ENCODE measurements at regions not wholly inside any gene's neighbourhood (a gene's known extent, or its start where the extent isn't known, plus 50 kb on each side); places are given as distances from the start of the nearest gene placed in this dataset.
A peak's percentile ranks its signal among the peaks of the same experiment; 100 is the strongest.
"Not testable (repeated sequence)": the region's sequence is repeated elsewhere in the genome, so short reads cannot be mapped to it uniquely, and the experiment has no call there.

- no peak for DNase-seq
- ATAC-seq: no peak
- intact Hi-C loops (cut with DNase I, micrococcal nuclease): no loop called here
Observed at GRCh38 chr17:72376526-72377345, 255.9 kb downstream of the SOX9 start.

- no peak for ATAC-seq
- intact Hi-C loops (cut with DNase I, micrococcal nuclease): no loop called here
- no peak for DNase-seq
Observed at GRCh38 chr17:72378414-72379390, 257.9 kb downstream of the SOX9 start.

GRCh38 chr17:72379516-72379915, 258.7 kb downstream of the SOX9 start:
- intact Hi-C loops (cut with DNase I, micrococcal nuclease): no loop called here
- DNase-seq (no peak), ATAC-seq (no peak)

DNA sequence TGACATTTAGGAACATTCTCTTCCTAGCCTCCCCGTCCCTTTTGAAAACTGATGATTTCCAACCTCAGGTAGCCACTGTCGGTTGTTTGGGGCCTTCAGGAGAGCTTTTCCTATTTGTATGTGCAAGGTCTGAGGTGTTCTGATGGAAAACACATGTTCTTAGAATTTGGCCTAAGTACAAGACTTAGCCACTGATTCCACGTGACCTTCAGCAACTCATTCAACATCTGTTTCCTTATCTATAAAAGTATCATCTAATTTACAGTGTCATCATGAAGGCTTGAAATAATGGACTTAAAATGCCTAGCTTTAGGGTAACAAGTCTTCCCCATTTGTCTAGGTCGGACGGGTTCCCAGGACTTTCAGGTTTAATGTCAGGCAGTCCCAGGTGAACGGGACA, 259.3 kb downstream of the SOX9 start:
- ATAC-seq (no peak), DNase-seq (no peak)
- intact Hi-C loops (cut with DNase I, micrococcal nuclease): no loop called here

DNA sequence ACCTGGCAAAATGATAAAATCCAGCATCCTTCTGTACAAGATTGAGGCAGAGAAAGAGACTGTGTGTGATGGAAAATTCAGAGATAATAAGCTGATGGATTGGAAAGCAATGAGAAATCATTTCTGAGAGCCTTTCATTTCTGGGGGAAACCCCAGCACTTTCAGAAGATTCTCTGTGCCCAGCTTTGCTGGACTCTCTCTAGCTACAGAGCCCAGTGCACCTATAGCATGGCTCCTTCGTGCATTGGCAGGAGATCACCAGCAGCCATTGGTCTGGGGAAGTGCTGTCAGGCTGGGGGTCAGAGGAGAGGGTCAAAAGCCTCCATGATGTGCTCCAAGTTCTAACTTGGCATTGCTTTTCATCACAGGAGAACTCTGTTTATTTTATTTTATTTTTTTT, 259.9 kb downstream of the SOX9 start:
- DNase-seq (no peak), ATAC-seq (no peak)
- intact Hi-C loops (cut with DNase I, micrococcal nuclease): no loop called here

DNA sequence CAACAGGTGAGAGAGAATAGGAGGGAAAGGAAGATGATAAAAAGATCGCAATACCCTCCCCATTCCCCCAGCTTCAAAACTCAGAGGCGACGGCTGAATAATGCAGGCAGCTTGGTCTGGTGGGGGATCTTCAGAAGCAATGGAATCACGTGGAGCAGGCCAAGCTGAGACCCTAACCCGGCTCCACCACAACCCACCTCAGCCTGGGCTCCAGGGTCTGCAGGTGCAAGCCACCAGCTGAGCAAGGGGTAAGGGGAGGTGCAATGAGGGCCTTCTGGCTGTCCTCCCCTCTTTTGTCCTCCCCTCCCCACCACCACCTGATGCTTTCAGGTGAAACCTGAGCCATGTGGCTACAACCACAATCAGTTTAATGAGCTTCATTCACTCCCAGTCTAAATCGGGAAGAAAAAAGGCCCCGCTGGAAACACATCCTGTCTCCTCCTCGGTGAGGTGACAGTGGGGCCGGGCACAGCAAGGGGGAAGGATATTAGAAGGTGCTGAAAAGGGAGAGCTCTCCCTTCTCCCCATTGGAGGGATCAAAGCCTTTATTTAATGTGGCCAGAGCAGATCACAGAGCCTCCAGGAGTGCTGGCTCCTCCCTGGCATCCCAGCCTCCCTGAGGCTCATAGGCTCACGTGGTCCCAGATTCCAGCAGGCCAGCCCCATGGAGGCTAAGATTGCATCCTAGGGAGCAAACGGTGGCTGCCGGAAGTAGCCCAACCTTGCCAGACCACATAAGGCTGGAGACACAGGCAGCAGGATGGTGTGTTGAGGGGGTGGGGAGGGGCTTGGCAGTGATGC, 261.0 kb downstream of the SOX9 start:
- ATAC-seq (no peak), DNase-seq (no peak)
- intact Hi-C loops (cut with DNase I, micrococcal nuclease): no loop called here

DNA sequence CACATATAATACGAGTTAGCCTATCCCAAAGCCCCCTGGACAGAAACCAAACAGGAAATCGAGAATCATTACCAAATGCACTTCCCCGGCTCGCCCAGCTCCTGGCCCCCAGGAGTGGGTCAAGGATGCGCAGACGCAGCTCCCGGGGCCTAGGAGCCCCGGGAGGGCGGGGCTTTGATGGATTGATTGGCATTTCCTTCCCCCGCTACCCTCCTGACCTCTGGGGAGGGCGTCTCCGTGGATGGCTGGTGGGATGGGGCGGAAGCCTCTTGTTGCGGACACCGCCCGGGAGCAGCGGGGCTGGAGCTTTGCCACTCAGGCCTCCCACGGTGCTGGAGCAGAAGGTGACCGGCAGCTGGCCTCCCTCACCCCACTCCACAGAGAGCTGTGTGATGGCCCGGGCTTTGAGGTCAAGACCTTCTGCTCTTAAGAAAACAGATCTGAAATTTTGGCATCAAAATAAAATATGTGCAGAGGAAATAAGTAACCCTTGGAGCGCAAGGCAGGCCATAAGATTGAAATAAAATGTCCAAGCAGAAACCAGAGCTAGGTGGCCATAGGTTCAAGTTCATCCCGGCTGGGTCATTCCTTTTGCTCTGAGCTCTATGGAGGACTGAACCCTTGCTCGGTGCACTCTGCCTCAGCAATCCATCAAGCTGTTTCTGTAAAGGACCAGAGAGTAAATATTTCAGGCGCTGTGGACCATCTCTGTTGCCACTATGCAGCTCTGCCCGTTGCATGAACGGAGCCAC, 262.3 kb downstream of the SOX9 start:
- intact Hi-C loops (cut with DNase I, micrococcal nuclease): no loop called here
- ATAC-seq: no peak
- no peak for DNase-seq

GRCh38 chr17:72385475-72385874, 264.7 kb downstream of the SOX9 start:
- intact Hi-C loops (cut with DNase I, micrococcal nuclease): no loop called here
- DNase-seq (no peak), ATAC-seq (no peak)

- DNase-seq; ATAC-seq; intact Hi-C loops (cut with DNase I, micrococcal nuclease): not testable (repeated sequence)
Observed at GRCh38 chr17:72386173-72386572, 265.4 kb downstream of the SOX9 start.

DNA sequence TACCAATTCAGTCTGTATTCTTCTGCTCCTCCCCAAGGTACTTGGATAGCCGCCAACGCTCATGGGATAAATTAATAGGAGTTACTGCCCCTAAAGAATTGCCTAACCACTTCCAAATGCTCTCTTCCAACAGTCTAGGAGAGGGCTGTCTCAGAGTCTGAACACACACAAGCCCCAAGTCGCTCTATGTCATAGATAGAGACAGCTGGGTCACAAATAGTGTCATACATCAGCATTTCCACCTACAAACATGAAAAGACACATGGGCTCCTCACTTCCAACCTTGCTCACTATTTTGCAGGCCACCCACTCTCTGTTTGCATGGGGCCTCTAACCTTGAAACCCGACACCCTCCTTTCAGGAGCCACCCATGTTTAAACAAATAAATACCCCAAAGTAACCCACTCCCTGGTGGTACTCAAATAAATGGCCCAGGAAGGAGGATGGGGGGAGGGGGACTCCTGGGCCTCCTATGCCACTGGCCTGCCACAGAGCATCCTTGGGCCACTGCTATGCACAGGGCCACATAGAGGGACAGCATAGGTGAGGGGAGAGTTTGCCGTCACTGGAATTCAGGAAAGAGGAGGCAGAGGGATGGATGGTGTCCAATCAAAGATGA, 265.9 kb downstream of the SOX9 start:
- ATAC-seq (no peak), DNase-seq (no peak)
- intact Hi-C loops (cut with DNase I, micrococcal nuclease): no loop called here

DNA sequence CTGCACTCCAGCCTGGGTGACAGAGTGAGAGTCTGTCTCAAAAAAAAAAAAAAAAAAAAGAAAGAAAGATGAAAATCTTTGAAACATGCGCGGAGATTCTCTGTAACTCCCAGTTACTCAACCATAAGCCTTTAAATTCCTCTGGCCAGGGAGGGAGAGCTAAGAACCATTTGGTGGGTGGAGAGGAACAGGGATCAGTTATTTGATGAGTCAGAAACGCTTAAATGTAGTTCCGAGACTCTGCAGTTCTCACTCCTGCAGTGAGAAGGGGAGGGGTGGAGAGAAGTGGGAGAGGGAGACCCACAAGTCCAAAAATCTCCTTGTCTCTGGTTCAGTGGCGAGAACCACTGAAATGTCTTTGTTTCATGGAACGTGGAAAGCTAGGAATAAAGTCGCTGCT, 266.7 kb downstream of the SOX9 start:
- ATAC-seq: no peak
- DNase-seq: no peak
- intact Hi-C loops (cut with DNase I, micrococcal nuclease): no loop called here

DNA sequence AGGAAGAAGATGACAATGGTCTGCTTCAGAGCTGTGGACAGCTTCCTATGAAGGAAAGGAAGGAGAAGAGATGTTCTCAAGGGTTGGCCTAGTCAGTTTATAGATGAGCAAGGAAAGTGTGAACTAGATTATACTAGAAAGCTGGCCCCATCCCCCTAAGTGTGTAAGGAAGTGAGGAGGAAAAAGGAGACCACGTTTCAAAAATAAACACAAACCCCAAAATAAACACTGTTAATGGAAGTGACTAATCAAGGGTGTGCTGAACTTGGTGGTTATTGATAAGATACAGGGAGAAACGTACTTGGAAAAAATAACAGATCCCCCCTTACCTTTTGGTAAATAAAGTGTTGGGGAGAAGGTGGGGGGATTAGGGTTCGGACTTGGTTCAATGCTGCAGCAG, 267.1 kb downstream of the SOX9 start:
- DNase-seq (no peak), ATAC-seq (no peak)
- intact Hi-C loops (cut with DNase I, micrococcal nuclease): no loop called here

DNA sequence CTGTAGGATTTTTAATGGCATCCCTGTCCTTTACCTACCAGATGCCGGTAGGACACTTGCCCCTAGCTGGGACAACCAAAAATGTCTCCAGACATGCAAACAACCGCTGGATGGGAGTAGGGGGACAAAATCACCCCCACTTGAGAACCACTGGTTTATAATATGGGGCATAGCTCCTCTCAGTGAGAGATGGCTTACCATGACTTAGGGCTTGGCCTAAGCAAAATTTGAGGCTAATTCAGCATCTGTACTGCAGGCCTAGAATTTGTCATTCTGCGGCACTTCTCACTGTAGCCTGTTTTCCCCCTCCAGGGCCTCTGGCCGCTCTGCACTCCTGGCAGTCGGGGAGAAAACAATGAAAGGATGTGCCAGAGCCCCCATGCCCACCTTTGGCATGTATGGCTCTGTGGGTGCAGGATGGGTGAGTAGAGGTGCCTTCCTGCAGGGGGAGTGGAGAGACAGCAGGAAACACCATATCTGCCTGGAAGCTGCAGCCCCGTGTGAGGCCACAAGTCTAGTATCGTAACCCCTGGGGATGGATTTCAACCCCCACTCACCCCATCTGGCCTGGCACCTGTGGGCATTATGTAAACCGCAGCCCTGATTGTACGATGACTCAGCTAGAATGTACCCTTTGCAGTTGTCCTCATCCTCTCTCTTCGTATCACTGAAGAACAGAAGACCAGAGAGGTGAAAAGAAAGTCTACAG, 268.1 kb downstream of the SOX9 start:
- ATAC-seq (peak; percentile 32), DNase-seq (no peak)
- intact Hi-C loops (cut with DNase I, micrococcal nuclease): no loop called here

DNA sequence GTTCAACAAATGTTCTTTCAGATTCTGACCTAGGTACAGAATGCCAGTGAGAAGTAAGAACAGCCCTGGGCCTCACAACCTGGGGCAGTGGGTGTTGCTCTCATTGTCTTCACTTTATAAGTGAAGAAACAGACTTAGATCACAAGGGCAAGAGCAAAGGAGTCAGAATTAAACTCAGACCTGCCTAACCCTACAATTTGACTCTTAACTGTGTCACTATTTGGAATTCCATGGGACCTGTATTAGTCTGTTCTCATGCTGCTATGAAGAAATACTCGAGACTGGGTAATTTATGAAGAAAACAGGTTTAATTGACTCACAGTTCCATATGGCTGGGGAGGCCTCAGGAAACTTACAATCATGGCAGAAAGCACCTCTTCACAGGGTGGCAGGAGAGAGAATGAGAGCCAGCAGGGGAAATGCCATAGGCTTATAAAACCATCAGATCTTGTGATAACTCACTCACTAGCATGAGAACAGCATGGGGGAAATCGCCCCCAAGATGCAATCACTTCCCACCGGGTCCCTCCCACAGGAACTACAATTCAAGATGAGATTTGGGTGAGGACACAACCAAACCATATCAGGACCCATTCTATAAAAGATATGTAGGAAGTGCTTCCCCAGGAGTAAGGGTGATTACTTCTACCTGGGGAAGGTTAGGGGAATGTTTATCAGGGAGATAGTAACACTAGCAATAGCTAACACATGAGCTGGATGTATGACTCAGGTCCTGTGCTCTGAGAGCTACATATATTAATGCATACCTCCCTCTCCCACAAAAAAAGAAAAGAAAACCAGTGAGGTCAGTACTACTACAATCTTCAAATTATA, 270.1 kb downstream of the SOX9 start:
- intact Hi-C loops (cut with DNase I, micrococcal nuclease): no loop called here
- DNase-seq (no peak), ATAC-seq (no peak)

DNA sequence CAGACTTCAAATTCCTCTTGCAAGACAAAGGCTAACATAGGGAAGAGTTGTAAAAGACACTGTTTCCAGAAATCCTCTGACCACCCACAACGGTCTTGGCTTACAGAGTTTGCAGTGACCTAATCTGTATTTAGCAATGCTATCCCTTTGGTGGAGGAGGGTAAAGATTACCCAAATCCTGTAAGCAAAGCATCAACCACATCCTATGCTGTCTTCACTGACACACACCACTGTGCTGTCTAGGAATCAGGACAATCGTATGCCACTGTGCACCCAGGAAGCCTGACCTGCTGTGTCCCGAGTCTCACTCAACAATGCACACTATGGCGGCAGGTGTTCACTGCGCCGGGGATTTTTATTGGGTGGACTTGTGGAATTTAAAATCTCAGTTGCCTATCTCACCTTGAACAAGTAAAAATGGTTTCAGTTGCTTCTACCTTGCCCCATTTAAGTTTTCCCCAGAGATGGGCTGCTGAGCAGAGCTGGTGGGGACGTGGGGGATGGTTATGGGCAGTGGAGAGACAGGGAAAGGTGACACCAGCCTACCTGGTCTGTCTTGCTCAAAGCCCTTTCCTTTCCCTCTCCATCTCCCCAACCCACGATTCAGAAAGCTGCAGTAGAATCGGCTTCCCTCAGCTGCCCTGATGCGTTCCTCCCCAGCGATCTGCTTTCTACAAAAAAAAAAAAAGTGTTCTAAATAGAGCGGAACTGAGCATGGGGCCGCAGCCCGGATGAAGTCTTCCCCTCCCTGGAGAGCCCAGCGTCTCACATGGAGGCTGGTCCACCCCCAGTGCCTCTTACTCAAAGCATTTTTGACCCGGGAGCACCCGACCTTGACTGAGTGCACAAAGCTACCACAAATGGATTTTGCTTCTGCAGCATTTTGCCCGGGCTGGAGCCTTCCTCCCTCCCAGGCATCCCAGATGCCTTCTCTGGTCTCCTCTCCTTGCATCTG, 271.5 kb downstream of the SOX9 start:
- DNase-seq (no peak), ATAC-seq (peak; percentile 18)
- intact Hi-C loops (cut with DNase I, micrococcal nuclease): no loop called here

DNA sequence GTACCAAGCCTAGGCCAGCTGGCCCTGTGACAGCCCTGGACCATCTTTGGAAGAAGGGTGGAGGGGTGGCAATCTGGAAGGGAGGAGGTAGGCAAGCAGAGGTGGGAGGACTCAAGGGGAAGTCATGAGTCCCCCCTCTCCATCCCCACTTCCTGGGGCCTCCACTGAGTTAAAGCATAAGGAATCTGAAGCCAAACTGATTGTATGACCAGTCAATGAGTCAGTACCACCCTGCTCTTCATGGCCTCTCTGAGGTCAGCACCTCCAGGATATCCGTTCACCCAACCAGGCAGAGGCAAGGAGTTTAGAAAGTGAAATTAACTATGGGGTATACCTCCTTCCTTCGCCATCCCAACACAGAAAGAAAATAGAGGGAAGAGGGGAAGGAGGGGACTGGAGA, 272.7 kb downstream of the SOX9 start:
- ATAC-seq (no peak), DNase-seq (no peak)
- intact Hi-C loops (cut with DNase I, micrococcal nuclease): no loop called here

All from left colon (tissue), 2 donors.